ENCODE measurements at regions not wholly inside any gene's neighbourhood (a gene's known extent, or its start where the extent isn't known, plus 50 kb on each side); places are given as distances from the start of the nearest gene placed in this dataset.

DNA sequence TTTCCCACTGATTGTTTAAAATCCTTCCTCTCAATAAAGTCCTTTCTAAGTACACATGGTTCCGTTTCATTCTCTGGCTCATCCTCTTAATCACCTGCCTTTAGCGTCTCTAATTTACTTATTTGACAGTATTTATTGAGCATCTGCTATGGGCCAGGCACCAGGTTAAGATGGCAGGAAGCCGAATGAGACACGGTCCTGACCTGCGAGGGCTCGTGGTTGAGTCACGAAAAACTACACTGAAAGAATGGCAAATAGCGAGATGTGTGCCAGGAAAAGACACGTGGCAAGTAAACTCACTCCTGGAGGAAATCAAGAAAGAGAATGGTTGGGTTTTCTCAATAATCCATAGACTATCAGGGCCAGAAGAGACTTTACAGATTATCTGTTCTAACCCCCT, 60.9 kb downstream of the HES1 start:
- 55% methylated on average over 9 of the region's 9 CpGs for WGBS
- TF ChIP-seq POLR2AphosphoS5 (IDR thresholded peaks at IDR 0.05) (no peak), CTCF (IDR thresholded peaks at IDR 0.05) (no peak), POLR2A (IDR thresholded peaks at IDR 0.05) (no peak)
- Histone ChIP-seq H3K4me1 (replicated peaks) (no peaks in the 10 kb centered on the region), H3K27ac (no peak overlapping the region), H3K36me3 (no peaks in the 10 kb centered on the region), H3K4me3 (no peak overlapping the region), H3K9me3 (no peaks in the 10 kb centered on the region), H3K27me3 (replicated peaks; ENCODE audit: insufficient read depth) (no peaks in the 10 kb centered on the region)
- intact Hi-C loops (cut with DNase I) = no loop called here
- DNase-seq (ENCODE audit: low spot score) = no peak

GRCh38 chr3:194197396-194197960, 61.5 kb downstream of the HES1 start:
- Histone ChIP-seq H3K4me3 (no peak overlapping the region), H3K36me3 (no peaks in the 10 kb centered on the region), H3K27me3 (replicated peaks; ENCODE audit: insufficient read depth) (no peaks in the 10 kb centered on the region), H3K27ac (no peak overlapping the region), H3K9me3 (no peaks in the 10 kb centered on the region), H3K4me1 (replicated peaks) (no peaks in the 10 kb centered on the region)
- DNase-seq (ENCODE audit: low spot score) = no peak
- intact Hi-C loops (cut with DNase I) = no loop called here
- whole genome bisulfite sequencing = 91% methylated on average over 7 of the region's 7 CpGs
- TF ChIP-seq POLR2A (IDR thresholded peaks at IDR 0.05) = no peak
- TF ChIP-seq CTCF (IDR thresholded peaks at IDR 0.05) = no peak
- no peak for TF ChIP-seq POLR2AphosphoS5 (IDR thresholded peaks at IDR 0.05)

DNA sequence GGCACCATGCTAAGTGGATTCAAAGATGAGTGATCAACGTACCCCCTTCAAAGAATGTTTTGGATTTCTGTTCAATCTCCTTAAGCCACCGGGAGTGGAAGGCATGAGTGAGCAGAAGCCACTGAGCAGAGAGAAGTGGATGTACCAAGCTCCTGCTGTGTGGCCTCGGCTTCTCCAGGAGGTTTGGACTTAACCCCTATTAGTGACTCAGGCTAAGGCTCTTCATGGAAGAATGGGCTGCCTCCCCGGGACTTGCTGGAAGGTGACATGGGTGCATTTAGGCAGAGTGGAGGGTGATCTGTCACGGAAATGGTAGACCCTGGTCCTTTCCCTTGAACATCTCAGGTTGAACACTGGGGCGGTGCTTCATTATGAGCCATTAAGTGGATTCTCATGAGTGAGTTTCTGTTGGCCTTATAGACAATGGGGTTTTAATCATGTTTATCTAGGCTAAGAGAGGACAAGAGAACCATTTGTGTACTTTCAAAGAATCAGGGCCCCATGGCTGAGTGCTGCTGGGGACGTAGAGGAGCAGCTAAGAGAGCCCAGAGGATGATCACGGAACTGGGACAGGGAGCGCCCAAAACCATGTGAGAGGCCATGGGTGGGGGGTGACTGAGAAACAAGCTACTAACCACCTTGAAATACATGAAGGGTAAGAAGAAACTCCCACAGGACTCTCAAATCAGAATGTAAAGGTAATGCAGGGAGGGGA, 62.2 kb downstream of the HES1 start:
- Histone ChIP-seq H3K4me1 (replicated peaks) (no peaks in the 10 kb centered on the region), H3K27ac (no peak overlapping the region)
- TF ChIP-seq CTCF (IDR thresholded peaks at IDR 0.05) (no peak), POLR2AphosphoS5 (IDR thresholded peaks at IDR 0.05) (no peak), POLR2A (IDR thresholded peaks at IDR 0.05) (no peak)

GRCh38 chr3:194198938-194199337, 63.0 kb downstream of the HES1 start:
- Histone ChIP-seq H3K4me1 (replicated peaks) (no peaks in the 10 kb centered on the region), H3K36me3 (no peaks in the 10 kb centered on the region), H3K4me3 (no peak overlapping the region), H3K9me3 (no peaks in the 10 kb centered on the region), H3K27ac (no peak overlapping the region), H3K27me3 (replicated peaks; ENCODE audit: insufficient read depth) (no peaks in the 10 kb centered on the region)
- DNase-seq (ENCODE audit: low spot score) = no peak
- intact Hi-C loops (cut with DNase I) = no loop called here
- no peak for TF ChIP-seq POLR2AphosphoS5 (IDR thresholded peaks at IDR 0.05)
- WGBS = 96% methylated on average over 3 of the region's 3 CpGs

More for the DNA sequence above, 62.2 kb downstream of the HES1 start:
- WGBS = 91% methylated on average over 9 of the region's 9 CpGs
- Histone ChIP-seq H3K9me3 (no peaks in the 10 kb centered on the region), H3K4me3 (no peak overlapping the region), H3K36me3 (no peaks in the 10 kb centered on the region), H3K27me3 (replicated peaks; ENCODE audit: insufficient read depth) (no peaks in the 10 kb centered on the region)
- no peak for DNase-seq (ENCODE audit: low spot score)
- intact Hi-C loops (cut with DNase I) = no loop called here

- DNase-seq (ENCODE audit: low spot score) = no peak
- Histone ChIP-seq H3K9me3 (no peaks in the 10 kb centered on the region), H3K4me3 (no peak overlapping the region), H3K27ac (no peak overlapping the region), H3K4me1 (replicated peaks) (no peaks in the 10 kb centered on the region), H3K27me3 (replicated peaks; ENCODE audit: insufficient read depth) (no peaks in the 10 kb centered on the region), H3K36me3 (no peaks in the 10 kb centered on the region)
- WGBS = 78% methylated on average over 6 of the region's 6 CpGs
- TF ChIP-seq POLR2A (IDR thresholded peaks at IDR 0.05) = no peak
- TF ChIP-seq POLR2AphosphoS5 (IDR thresholded peaks at IDR 0.05) = no peak
- no peak for TF ChIP-seq CTCF (IDR thresholded peaks at IDR 0.05)
- intact Hi-C loops (cut with DNase I) = no loop called here
Observed at GRCh38 chr3:194200422-194201081, 64.6 kb downstream of the HES1 start.
